Daoy (cell line): ENCODE measurements at regions not wholly inside any gene's neighbourhood (a gene's known extent, or its start where the extent isn't known, plus 50 kb on each side); places are given as distances from the start of the nearest gene placed in this dataset.
"Not testable (repeated sequence)": the region's sequence is repeated elsewhere in the genome, so short reads cannot be mapped to it uniquely, and the experiment has no call there.

ENCODE experiments used
- DNase-seq: peaks from one replicate; pipeline ENCODE4 v3.0.0-alpha.2; 2015; ENCODE audit warnings: low read depth

DNA sequence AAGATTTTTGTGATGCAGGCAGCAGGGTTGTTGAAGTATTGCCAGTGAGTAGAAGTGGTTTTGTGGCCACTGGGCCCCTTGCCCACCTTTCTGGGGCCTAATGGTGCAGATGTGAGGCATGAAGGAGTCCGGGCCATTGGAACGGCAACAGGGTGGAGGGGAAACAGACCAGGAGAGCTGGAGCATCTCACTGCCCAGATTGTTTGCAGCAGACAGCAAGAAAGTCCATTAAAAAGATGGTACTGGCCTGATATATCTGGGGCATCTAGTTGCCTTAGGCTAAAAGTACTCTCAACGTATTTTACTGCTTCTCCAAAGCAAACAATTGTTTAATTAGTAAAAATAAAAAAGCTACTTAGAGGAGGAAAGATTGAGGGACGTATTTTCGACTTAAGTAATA, 298.4 kb downstream of the SATB1 start:
- no peak for DNase-seq

DNA sequence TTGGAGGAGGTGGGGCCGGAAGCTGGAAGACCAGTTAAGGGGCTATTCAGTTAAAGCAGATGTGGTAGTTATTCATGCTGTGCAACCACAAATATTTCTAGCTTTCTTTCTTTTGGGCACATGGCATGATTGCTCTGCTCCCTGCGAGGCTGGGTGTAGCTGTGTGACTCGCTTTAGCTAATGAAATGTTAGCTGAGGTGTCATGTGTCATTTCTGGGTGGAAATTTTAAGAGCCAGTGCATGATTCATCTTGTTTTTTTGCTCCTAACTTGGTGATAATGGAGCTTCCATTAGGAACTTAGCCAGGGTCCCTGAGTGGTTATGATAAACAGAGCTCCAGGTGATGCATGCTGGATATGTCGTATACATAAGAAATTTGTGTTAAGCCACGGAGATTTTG, 300.6 kb downstream of the SATB1 start:
- DNase-seq: peak; percentile 79

DNA sequence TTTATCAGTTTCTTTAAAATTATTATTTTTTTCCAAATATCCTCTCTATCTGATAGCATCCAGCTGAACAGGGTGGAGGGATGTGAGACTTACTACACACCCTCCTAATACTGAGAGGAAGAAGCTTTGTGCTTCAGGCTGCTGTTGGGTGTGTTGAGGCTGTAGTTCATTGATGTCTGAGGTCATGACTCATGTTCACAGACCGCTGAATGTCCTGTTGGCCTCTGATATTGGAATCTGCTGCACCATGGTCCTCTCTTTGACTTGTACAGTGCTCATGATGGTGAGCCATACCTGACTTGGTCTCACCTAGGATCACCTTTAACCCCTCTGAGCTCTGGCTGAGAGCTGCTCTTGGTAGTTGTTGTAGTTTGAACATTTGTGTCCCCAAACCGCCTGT, 302.9 kb downstream of the SATB1 start:
- DNase-seq: no peak

DNA sequence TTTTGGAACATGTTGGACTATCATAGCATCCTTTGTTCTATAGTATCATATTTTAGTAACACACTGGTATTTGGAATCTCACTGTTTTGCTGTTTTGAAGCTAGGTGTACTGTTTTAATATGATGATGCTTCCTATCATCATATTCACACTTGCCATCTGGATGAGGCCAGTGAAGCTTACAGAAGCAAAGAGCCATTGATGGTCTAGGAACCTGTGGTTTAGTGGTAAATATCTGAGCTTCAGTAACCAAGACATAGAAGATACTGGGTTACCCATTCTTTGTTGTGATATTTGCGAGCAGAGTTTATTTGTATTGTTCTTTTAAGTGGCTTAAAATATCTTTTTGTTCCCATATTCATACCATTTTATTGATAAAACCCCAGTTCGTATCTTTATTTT, 304.1 kb downstream of the SATB1 start:
- DNase-seq: no peak

DNA sequence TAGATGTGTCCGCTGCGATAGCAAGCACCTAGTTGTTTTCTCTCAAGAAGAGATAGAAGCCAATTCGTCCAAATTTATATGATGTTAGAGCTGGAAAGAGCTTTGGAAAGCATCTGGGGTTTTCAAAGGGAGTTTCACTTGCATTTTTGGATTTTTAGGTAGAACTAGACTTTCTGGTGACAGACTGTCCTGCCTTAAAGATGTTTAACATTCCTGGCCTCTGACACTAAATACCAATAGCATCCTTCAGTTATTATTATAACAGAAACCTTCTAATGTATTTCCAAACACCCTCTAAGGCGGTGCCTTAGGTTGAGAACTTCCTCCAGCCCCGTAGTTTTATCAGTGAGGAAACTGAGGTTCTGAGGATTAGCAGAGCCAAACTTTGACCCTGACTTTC, 305.3 kb downstream of the SATB1 start:
- no peak for DNase-seq

DNA sequence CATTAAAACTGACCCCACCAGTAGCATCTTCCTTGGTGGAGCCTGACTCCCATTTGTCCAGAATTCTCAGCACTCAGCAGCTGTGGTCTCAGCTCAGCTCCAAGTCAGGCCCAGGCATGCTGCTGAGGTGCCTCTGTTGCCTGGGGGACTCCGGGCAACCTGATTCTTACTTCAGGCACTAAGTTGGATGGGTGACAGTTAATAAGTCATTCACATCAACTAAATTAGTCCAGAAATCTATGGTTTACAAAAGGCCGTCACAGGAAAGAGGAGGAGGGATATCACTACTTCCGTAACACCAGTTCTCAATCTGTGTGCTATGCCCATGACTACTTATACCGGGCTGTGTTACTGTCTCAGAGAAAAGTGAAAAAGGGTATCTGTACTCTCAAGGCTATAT, 310.2 kb downstream of the SATB1 start:
- no peak for DNase-seq

DNA sequence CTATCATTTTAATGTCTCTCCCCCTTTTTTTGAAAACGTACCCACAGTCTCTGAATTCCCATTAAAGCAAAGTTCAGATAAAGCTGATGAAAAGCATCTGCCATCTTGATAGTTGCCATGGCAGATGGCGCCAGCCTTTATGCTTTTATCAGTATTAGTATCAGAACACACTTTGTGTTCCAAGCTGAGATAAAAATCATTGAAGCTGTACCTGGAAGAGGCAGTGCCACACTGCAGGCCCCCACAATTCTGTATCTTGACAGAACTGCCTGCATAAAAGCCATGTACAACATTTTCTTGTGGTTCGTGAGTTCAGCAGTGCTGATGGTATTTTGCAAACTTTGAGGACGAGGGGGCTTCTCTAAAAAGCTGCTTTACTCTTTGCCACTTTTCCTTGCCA, 311.7 kb downstream of the SATB1 start:
- no peak for DNase-seq

DNA sequence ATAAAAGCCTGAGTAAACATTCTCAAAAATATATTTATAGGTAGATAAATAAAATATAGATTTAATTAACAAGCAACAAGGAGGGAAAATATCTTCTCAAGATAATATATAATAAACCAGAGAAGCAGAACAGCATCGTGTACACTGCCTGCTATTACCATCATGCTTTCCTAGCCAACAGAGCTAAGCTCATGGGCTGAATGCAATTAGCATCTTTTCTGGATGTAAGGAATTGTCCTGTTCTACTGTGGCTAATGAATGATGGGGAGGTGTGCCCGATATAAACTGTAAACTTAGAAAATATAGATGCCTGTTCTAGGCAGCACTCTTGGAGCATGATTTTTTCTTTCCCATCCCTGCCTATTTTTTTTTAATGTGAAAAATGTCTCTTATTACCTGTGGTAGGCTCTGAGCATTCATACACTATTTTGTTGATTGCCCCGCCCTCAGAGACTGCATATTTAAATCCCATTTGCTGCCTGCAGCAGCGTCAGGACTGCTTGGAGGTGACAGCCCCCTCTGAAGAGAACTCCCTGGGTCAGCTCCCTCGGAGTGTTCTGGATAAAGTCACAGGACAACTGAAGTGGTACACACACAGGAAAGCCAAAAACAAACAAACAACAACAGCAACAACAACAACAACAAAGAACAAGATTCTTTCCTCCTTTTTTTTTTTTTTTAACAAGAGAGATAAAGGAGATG, 312.3 kb downstream of the SATB1 start:
- no peak for DNase-seq

DNA sequence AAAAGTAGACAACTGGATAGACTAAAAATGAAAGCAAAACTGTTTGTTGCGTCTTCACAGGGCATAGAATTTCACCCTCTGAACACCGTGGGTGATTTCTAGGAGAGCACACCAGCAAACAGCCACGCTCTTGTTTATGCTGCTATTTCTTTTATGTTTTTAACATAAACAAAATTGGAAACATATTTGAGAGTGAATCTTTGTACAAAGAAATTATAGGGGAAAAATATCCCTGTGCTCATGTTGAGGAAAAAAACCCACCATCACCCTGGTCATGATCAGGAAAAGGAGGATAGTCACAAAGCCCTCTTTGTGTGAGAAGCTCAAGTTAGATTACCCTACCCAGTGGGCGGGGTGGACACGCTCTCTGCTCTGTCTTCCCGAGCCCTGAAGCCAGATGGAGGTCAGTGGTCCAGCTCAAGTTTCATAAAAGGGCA, 313.3 kb downstream of the SATB1 start:
- DNase-seq: peak; percentile 35

DNA sequence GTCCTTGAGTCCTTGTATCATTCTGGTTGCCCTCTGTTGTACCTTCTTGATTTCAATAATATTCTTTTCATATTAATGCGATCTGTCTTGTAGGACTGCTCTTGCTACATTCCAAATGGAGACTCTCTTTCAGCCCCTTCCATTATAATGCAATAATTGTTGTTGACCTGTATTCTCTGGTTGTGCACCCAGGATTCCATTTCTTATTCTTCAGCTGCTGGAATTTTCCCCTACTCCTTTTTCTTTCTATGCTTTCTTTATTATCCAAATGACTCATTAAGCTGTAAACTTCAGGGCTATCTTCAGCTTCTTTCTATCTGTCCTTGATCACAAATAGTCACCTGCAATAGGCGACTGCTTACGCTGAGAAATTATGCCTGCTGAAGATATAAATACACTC, 321.5 kb downstream of the SATB1 start:
- DNase-seq: no peak

DNA sequence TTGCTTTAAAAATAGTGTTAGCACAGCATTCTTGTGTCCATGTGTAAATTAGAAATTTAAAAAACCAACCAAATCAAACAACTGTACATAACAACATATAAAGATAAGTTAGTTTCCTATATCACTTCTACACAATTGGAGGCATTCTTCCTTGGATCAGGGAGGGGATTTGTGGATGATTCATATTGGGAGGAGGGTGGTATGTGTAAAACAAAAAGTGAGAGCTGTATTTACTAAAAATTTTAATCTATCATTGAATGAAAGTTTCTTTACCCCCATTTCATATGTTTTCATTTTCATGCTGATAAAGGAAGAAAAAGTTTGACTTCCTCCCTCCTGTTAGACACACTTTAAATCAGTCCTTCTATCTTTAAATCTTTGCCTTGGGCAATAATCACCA, 325.0 kb downstream of the SATB1 start:
- peak; percentile 27 for DNase-seq

DNA sequence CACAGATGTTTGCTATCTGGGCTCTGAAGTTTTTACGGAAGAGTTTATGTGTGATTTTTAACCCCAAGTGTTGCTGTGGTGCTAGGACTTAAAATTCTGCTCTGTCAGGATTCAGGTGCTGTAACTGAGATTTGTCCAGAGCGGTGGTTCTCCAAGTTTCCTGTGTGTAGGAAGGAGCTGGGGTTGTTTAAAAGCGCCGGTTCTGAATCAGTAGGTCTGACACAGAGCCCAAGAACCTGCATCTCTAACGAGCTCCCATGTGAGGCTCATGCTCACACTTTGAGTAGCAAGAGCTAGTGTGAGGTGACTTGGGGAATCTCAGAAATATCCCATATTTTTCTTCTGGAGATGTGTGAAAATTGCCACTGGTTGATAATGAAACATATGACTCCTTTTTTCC, 325.5 kb downstream of the SATB1 start:
- peak; percentile 41 for DNase-seq

DNA sequence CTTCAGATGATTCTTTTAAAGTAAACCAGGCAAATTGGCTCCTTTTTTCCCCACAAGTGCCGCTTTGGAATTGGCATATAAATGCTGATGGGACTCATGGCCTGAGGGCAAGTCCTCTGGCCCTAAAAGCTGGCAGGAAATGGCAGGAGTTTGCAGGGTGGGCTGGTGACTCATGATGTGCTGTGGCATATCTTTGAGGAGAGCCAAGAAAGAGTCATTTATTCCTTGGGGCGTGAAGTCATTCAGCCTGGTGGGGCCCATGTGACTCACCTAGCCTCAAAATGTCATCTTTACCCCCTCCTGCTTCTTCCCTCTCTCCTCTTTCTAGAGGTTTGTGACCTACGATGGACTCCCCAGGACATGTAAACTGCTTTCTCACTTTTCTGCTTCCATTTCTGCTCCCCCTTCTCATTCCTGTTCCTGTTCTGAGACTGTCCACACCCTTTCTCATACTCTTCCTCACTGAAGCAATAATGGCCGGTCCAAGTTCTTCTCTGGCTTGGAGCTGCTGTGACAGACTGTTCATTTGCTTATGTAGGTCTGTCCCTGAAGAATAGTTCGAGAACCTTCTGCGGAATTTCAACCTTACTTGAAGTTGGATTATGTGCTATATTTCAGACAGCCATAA, 326.1 kb downstream of the SATB1 start:
- peak; percentile 95 for DNase-seq

DNA sequence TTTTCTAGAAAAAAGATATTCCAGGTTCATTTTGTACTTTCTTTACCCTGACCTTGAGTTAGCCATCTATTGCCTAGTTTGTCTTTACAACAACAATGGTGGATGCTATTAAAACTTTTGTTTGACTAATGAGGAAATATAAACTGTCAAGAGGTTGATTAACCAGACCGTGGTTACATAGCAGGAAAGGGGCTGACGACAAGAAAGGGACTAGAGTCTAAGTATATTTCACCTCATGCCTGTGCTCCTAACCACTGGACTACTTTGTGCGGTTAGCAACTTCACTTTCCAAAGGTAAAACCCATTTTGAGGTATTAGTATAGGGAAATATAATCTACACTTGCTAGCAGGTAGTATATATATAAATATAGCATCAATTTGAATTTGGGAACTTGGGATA, 327.1 kb downstream of the SATB1 start:
- no peak for DNase-seq

DNA sequence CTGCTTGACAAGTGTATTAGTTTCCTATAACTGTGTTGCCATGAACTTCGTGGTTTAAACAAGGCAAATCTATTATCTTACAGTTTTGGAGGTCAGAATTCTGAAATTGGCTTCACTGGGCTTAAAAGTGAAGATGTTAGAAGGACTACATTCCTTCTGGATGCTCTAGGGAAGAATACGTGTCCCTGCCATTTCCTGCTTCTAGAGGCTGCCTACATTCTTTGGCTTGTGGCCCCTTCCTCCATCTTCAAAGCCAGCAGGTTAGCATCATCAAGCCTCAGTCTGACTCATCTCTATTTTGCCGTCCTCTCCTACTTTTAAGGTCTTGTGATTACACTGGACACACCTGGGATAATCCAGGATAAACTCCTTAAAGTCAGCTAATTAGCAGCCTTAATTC, 327.7 kb downstream of the SATB1 start:
- DNase-seq: no peak

DNA sequence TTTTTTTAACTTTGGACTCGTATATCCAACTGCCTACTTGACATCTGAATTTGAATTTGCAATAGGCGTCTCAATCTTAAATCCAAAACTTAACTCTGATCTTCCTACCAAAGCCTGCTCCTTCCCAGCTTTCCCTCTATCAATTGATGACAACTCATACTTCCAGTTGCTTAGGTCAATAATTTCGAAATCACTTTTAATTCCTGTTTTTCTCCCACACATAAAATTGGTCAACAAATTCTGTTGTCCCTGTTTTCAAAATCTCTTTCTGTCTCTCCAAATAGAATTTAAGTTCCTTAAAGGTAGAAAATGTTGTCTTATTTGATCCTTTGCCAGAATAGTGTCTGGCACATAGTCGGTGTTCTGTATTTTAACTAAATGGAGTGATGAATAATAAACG, 332.4 kb downstream of the SATB1 start:
- no peak for DNase-seq

DNA sequence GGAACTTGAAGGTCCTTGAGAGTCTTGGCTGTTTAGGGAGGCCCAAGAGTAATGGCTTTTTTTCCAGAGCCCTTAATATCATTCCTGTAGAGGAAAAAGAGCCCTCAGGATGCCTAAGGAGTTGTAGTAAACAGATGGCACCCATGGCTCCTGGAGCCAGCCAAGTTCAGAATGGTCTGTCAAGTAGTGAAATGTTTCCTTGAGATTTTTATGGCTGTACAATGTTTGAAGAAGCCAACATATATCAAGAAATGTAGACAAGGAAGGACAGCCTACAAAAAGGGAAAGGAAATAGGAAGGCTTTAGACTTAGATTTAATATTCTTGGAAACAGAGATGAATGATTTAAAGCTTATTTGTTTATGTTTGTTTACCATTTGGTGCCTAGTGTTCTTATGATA, 334.8 kb downstream of the SATB1 start:
- no peak for DNase-seq

DNA sequence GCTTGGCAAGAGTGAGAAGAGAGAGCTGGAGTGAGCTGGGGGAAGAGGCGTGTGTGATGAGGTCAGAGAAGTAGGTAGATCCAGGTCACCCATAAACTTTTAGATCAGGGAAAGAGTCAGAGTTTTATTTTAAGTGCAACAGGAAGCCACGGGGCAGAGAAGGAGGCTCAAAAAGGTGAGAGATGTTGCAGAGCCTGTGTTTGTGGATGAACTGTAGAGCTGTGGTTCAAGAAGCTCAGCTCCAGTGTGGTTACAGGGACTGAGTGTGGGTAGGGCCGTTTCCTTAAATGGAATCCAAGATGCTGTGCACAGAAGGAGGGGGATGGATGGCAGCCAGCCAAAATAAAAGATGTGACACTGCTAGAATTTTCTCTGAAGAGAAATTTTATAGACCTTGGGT, 337.2 kb downstream of the SATB1 start:
- DNase-seq: no peak

DNA sequence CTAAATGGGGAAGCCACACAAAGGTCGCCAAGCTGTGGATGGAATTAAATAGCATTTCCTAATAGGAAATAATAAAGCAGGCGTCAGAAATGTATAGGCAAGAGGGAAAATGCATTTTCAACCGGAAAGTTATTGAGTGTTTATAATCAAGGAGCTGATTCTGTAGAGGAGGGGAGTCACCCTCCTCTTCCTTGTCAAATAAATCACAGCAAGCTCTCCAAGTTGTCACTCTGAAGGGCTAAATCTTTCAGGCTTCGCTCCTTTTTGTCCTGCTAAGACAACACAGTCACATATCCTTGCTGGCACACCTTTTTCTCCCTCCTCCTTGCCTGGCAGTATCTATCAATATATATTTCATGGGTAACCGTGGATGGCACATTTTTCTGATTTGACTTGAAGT, 338.4 kb downstream of the SATB1 start:
- no peak for DNase-seq

DNA sequence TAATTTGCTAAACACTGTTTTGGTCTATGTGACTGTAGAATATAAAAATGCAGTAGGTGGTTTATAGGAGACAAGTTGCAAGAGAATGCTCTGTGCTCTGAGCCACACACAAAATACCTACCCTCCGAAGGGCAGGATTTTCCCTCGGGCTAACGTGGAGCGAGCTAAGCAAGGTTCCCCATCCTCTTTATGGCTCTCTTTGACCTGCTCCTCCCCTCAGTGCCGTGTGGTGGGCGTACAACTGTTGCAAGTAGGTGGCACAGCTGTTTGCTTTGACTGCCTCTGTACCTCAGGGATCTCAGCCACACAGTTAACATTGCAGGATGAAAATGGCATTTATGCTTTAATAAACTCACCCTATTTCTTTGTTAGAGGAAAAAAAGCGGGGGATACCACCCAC, 339.1 kb downstream of the SATB1 start:
- no peak for DNase-seq

DNA sequence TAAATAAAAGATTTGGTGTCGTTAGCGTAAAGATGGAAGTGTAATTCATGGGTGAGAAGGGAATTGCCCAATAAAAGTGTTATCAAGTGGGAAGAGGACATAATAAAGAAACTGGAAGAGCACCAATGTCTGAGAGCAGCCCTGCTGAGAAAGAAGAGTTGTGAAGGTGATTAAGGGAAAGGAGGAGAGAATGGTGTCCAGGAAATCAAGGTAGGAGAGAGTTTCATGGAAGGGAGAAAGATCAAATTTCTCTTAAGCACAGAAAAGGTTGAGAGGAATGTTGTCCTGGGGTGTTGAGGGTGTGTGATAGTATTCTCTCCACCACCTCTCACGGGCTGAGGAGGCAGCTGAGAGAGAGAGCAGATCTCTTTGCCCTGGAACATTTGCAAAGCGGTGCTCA, 339.7 kb downstream of the SATB1 start:
- DNase-seq: no peak

DNA sequence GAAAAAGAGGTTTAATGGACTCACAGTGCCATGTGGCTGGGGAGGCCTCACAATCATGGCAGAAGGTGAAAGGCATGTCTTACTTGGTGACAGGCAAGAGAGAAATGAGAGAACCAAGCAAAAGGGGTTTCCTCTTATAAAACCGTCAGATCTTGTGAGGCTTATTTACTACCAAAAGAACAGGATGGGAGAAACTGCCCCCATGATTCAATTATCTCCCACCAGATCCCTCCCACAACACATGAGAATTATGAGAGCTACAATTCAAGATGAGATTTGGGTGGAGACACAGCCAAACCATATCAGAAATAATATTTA, 340.8 kb upstream of the TBC1D5 start:
- DNase-seq: not testable (repeated sequence)

DNA sequence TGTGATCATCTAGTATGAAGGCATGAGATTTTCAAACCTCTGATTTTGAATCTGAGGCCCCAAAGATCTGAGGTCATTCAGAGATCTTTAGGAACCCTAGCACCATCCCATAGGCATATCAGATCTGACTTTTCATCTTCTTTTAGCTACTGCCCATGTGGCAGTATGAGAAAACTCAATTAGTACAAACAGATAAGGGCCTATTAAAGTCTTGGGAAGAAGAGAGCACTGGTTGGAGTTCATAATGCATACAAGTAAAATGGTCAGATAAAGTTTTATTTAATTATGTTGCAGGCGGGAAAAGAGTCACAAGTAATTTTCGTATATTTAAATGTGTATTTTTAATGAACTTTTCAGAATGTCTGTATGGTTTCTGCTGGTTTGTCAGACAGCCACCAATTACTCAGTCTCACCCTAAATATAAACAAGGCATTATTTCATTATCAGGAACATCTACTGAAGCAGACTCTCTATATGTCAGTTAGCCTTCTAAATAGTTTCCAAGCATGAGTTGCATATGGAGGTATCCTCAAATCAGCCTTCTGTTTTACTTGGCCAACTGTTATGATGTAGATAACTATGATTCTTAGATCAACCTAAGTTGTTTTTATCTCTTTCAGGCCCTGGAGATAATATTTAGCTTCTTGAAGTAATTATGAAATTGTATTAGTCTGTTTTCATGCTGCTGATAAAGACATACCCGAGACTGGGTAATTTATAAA, 340.3 kb upstream of the TBC1D5 start:
- DNase-seq: no peak
